ENCODE measurements at regions not wholly inside any gene's neighbourhood (a gene's known extent, or its start where the extent isn't known, plus 50 kb on each side); places are given as distances from the start of the nearest gene placed in this dataset.
A peak's percentile ranks its signal among the peaks of the same experiment; 100 is the strongest.

- no peak overlapping the region for H2AFZ ChIP-seq (ENCODE audit: low read length)
- H3K4me1 ChIP-seq (ENCODE audit: insufficient read depth, low read length, poor library complexity, severe bottlenecking), result peaks cover 8% of the 10 kb centered on the region
- intact Hi-C loops (cut with micrococcal nuclease; ENCODE audit: unreplicated experiment), result no loop called here
- no peak for DNase-seq (ENCODE audit: low spot score)
- ChIA-PET CTCF (ENCODE audit: unreplicated experiment) (no interaction called here), POLR2A (interaction anchor here (0.7 kb wide), 1 partner anchor 502 kb away, joined by 5 read pairs; no protein-coding TSS in a partner anchor)
- H3K9me3 ChIP-seq (ENCODE audit: low read length), result no peaks in the 10 kb centered on the region
- no peaks in the 10 kb centered on the region for H3K9me2 ChIP-seq (ENCODE audit: insufficient read depth, low read length)
- H3K4me2 ChIP-seq (ENCODE audit: low read length), result no peak overlapping the region
- TF ChIP-seq EZH2phosphoT487 (IDR thresholded peaks at IDR 0.05; ENCODE audit: borderline replicate concordance, low read depth, low read length) (no peak), CTCF (conservative IDR thresholded peaks at IDR 0.05; ENCODE audit: low read length) (no peak)
- H3K4me3 ChIP-seq (ENCODE audit: low read depth, low read length, poor library complexity, severe bottlenecking), result no peak overlapping the region
- H3K36me3 ChIP-seq (ENCODE audit: insufficient read depth, low read length), result no peaks in the 10 kb centered on the region
- H3K27ac ChIP-seq (ENCODE audit: low read depth, low read length, poor library complexity, severe bottlenecking), result no peak overlapping the region
- H4K20me1 ChIP-seq (ENCODE audit: insufficient read depth, low read length), result no peaks in the 10 kb centered on the region
- no peaks in the 10 kb centered on the region for H3K79me2 ChIP-seq (ENCODE audit: insufficient read depth, low read depth, low read length)
- BruUV-seq (replicated peaks), result no TSS peak
Measured at GRCh38 chr2:54392555-54393324, 63.4 kb upstream of the SPTBN1 start.

- Histone ChIP-seq H3K27ac (ENCODE audit: low read depth, low read length, poor library complexity, severe bottlenecking) (no peak overlapping the region), H3K4me1 (ENCODE audit: insufficient read depth, low read length, poor library complexity, severe bottlenecking) (peaks cover 8% of the 10 kb centered on the region), H3K36me3 (ENCODE audit: insufficient read depth, low read length) (no peaks in the 10 kb centered on the region), H3K79me2 (ENCODE audit: insufficient read depth, low read depth, low read length) (no peaks in the 10 kb centered on the region), H3K4me3 (ENCODE audit: low read depth, low read length, poor library complexity, severe bottlenecking) (peak overlapping the region; percentile 5), H3K9me2 (ENCODE audit: insufficient read depth, low read length) (no peaks in the 10 kb centered on the region), H3K4me2 (ENCODE audit: low read length) (peak overlapping the region; percentile 28), H2AFZ (ENCODE audit: low read length) (peak overlapping the region; percentile 98), H3K9me3 (ENCODE audit: low read length) (no peaks in the 10 kb centered on the region), H4K20me1 (ENCODE audit: insufficient read depth, low read length) (no peaks in the 10 kb centered on the region)
- intact Hi-C loops (cut with micrococcal nuclease; ENCODE audit: unreplicated experiment), result no loop called here
- POLR2A ChIA-PET, result no interaction called here
- TF ChIP-seq CTCF (conservative IDR thresholded peaks at IDR 0.05; ENCODE audit: low read length), result no peak
- TF ChIP-seq EZH2phosphoT487 (IDR thresholded peaks at IDR 0.05; ENCODE audit: borderline replicate concordance, low read depth, low read length), result no peak
- CTCF ChIA-PET (ENCODE audit: unreplicated experiment), result no interaction called here
- peak; percentile 40 for DNase-seq (ENCODE audit: low spot score)
- BruUV-seq (replicated peaks), result no TSS peak
Measured at GRCh38 chr2:54394392-54394791, 61.7 kb upstream of the SPTBN1 start.

GRCh38 chr2:54396107-54396506, 60.0 kb upstream of the SPTBN1 start:
- no peaks in the 10 kb centered on the region for H3K79me2 ChIP-seq (ENCODE audit: insufficient read depth, low read depth, low read length)
- H3K27ac ChIP-seq (ENCODE audit: low read depth, low read length, poor library complexity, severe bottlenecking), result no peak overlapping the region
- no peak overlapping the region for H2AFZ ChIP-seq (ENCODE audit: low read length)
- intact Hi-C loops (cut with micrococcal nuclease; ENCODE audit: unreplicated experiment), result no loop called here
- no TSS peak for BruUV-seq (replicated peaks)
- no peaks in the 10 kb centered on the region for H3K9me3 ChIP-seq (ENCODE audit: low read length)
- no peak for DNase-seq (ENCODE audit: low spot score)
- ChIA-PET POLR2A (no interaction called here), CTCF (ENCODE audit: unreplicated experiment) (no interaction called here)
- H4K20me1 ChIP-seq (ENCODE audit: insufficient read depth, low read length), result no peaks in the 10 kb centered on the region
- H3K36me3 ChIP-seq (ENCODE audit: insufficient read depth, low read length), result no peaks in the 10 kb centered on the region
- no peaks in the 10 kb centered on the region for H3K9me2 ChIP-seq (ENCODE audit: insufficient read depth, low read length)
- no peak for TF ChIP-seq CTCF (conservative IDR thresholded peaks at IDR 0.05; ENCODE audit: low read length)
- TF ChIP-seq EZH2phosphoT487 (IDR thresholded peaks at IDR 0.05; ENCODE audit: borderline replicate concordance, low read depth, low read length), result no peak
- no peak overlapping the region for H3K4me3 ChIP-seq (ENCODE audit: low read depth, low read length, poor library complexity, severe bottlenecking)
- no peak overlapping the region for H3K4me2 ChIP-seq (ENCODE audit: low read length)
- peaks cover 8% of the 10 kb centered on the region for H3K4me1 ChIP-seq (ENCODE audit: insufficient read depth, low read length, poor library complexity, severe bottlenecking)

All from OCI-LY7 (cell line).